T-helper 17 cell (primary cell): ENCODE measurements at regions not wholly inside any gene's neighbourhood (a gene's known extent, or its start where the extent isn't known, plus 50 kb on each side); places are given as distances from the start of the nearest gene placed in this dataset.
"Not testable (repeated sequence)": the region's sequence is repeated elsewhere in the genome, so short reads cannot be mapped to it uniquely, and the experiment has no call there.

Source experiments
- ATAC-seq: fragments of 150-1000 bp; cut with Tn5 transposase; 2 replicates; pipeline ENCODE4 v1.10.0; 2021; ENCODE audit warnings: mild to moderate bottlenecking, moderate library complexity
- DNase-seq, 3 donors: peaks; one replicate each; pipeline versions ENCODE4 v3.0.0 to v3.0.0-alpha.2; 2020 to 2021
- H3K9me3 ChIP-seq: one replicate; pipeline ENCODE4 v1.7.0; 2013; ENCODE audit warnings: low read length, mild to moderate bottlenecking; ENCODE audit not compliant: control insufficient read depth, poor library complexity, severe bottlenecking
- H3K27ac Mint-ChIP-seq: one replicate; pipeline ENCODE4 v1.8.0; 2022; ENCODE audit warnings: mild to moderate bottlenecking, moderate library complexity, mixed read lengths
- H3K27me3 Mint-ChIP-seq: one replicate; pipeline ENCODE4 v1.8.0; 2022; ENCODE audit warnings: mixed read lengths
- H3K36me3 Mint-ChIP-seq: one replicate; pipeline ENCODE4 v1.8.0; 2022; ENCODE audit warnings: low read depth, mixed read lengths
- H3K4me1 Mint-ChIP-seq: one replicate; pipeline ENCODE4 v1.8.0; 2022; ENCODE audit warnings: mild to moderate bottlenecking, mixed read lengths
- H3K4me3 Mint-ChIP-seq: one replicate; pipeline ENCODE4 v1.8.0; 2022; ENCODE audit warnings: mild to moderate bottlenecking, moderate library complexity, mixed read lengths

DNA sequence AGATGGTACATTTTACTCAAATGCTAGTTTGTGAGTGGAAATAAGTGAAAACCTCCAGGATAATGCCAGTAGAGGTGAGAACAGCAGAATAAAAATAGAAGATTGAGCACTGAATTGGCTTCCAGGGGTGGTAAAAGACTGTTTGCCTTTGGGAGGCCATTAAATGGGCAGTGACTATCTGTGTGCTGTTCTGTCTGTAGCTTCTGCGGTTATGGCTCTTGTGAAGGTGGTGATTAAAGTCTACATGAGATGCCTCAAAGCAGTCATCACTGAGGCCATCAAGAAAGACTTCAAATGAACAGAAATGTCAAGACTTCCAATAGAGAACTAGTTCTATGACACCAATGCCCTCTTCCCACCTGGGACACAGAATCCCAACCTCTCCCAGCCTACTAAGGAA lies 108.8 kb downstream of the EFHB start:
- H3K9me3 ChIP-seq = peaks cover 3% of the 10 kb centered on the region
- no peak overlapping the region for H3K27ac Mint-ChIP-seq
- H3K27me3 Mint-ChIP-seq = peaks cover 7% of the 10 kb centered on the region
- ATAC-seq = no peak
- no peak for DNase-seq
- H3K36me3 Mint-ChIP-seq = no peaks in the 10 kb centered on the region
- H3K4me3 Mint-ChIP-seq = no peak overlapping the region
- H3K4me1 Mint-ChIP-seq = no peaks in the 10 kb centered on the region

- H3K36me3 Mint-ChIP-seq = no peaks in the 10 kb centered on the region
- DNase-seq (no peak), ATAC-seq (no peak)
- H3K27ac Mint-ChIP-seq = no peak overlapping the region
- H3K4me3 Mint-ChIP-seq = no peak overlapping the region
- H3K27me3 Mint-ChIP-seq = peaks cover 3% of the 10 kb centered on the region
- H3K9me3 ChIP-seq = peaks cover 3% of the 10 kb centered on the region
- no peaks in the 10 kb centered on the region for H3K4me1 Mint-ChIP-seq
These were observed 111.2 kb downstream of the EFHB start for GRCh38 chr3:19822805-19823204.

- no peak for DNase-seq
- Mint-ChIP-seq H3K27ac (no peak overlapping the region), H3K27me3 (peaks cover 7% of the 10 kb centered on the region), H3K4me1 (no peaks in the 10 kb centered on the region), H3K36me3 (no peaks in the 10 kb centered on the region), H3K4me3 (no peak overlapping the region)
- ATAC-seq = no peak
- H3K9me3 ChIP-seq = no peaks in the 10 kb centered on the region
These were observed 117.4 kb downstream of the EFHB start for GRCh38 chr3:19816631-19817030.

- Mint-ChIP-seq H3K4me3 (no peak overlapping the region), H3K4me1 (no peaks in the 10 kb centered on the region), H3K27me3 (peaks cover 7% of the 10 kb centered on the region), H3K27ac (no peak overlapping the region), H3K36me3 (no peaks in the 10 kb centered on the region)
- DNase-seq (no peak), ATAC-seq (no peak)
- H3K9me3 ChIP-seq = no peaks in the 10 kb centered on the region
These were observed 118.2 kb downstream of the EFHB start for GRCh38 chr3:19815805-19816204.

DNA sequence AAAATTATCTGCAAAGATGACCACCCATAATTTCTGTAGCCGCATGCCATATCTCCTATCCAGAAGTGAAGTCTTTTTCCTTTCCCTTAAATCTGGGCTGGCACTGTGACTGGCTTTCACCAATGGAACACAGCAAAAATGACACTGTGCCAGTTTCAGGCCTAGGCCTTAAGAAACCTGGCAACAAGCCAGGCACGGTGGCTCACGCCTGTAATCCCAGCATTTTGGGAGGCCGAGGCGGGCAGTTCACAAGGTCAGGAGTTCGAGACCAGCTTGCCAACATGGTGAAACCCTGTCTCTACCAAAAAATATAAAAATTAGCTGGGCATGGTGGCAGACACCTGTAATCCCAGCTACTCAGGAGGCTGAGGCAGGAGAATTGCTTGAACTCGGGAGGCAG lies 120.3 kb downstream of the EFHB start:
- H3K36me3 Mint-ChIP-seq, DNase-seq, H3K4me1 Mint-ChIP-seq, H3K27ac Mint-ChIP-seq, ATAC-seq, H3K4me3 Mint-ChIP-seq, H3K9me3 ChIP-seq: not testable (repeated sequence)
- H3K27me3 Mint-ChIP-seq = peaks cover 15% of the 10 kb centered on the region

DNA sequence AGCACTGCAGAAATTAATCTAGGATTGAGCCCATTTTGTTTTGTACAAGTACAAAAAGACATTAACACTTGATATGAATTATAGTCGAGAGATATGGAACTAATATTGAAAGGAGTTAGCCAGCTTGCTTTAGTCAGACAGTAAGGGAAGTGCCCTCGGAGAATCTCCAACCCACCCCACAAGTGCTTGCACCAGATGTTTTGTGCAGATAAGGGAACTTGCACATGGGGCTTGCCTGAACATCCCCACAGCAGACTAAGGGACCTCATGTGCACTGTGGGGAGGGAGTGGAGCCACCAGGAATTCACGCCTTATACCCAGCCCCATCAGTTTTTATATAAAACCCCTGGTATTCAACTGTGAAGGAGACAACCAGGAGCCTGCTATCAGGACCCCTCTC lies 122.3 kb downstream of the EFHB start:
- Mint-ChIP-seq H3K4me1 (peaks cover 2% of the 10 kb centered on the region), H3K36me3 (no peaks in the 10 kb centered on the region), H3K27ac (no peak overlapping the region), H3K4me3 (no peak overlapping the region), H3K27me3 (peaks cover 13% of the 10 kb centered on the region)
- DNase-seq = no peak
- H3K9me3 ChIP-seq = no peaks in the 10 kb centered on the region
- ATAC-seq = no peak

GRCh38 chr3:19808834-19809233 lies 125.2 kb downstream of the EFHB start:
- peaks cover 19% of the 10 kb centered on the region for H3K27me3 Mint-ChIP-seq
- H3K36me3 Mint-ChIP-seq = no peaks in the 10 kb centered on the region
- DNase-seq (no peak), ATAC-seq (no peak)
- no peaks in the 10 kb centered on the region for H3K9me3 ChIP-seq
- no peak overlapping the region for H3K4me3 Mint-ChIP-seq
- H3K4me1 Mint-ChIP-seq = peaks cover 2% of the 10 kb centered on the region
- H3K27ac Mint-ChIP-seq = no peak overlapping the region

GRCh38 chr3:19799887-19800286 lies 134.1 kb downstream of the EFHB start:
- no peaks in the 10 kb centered on the region for H3K27me3 Mint-ChIP-seq
- DNase-seq = no peak
- no peak overlapping the region for H3K4me3 Mint-ChIP-seq
- no peaks in the 10 kb centered on the region for H3K36me3 Mint-ChIP-seq
- H3K9me3 ChIP-seq = peaks cover 4% of the 10 kb centered on the region
- no peak overlapping the region for H3K27ac Mint-ChIP-seq
- no peak for ATAC-seq
- no peaks in the 10 kb centered on the region for H3K4me1 Mint-ChIP-seq

DNA sequence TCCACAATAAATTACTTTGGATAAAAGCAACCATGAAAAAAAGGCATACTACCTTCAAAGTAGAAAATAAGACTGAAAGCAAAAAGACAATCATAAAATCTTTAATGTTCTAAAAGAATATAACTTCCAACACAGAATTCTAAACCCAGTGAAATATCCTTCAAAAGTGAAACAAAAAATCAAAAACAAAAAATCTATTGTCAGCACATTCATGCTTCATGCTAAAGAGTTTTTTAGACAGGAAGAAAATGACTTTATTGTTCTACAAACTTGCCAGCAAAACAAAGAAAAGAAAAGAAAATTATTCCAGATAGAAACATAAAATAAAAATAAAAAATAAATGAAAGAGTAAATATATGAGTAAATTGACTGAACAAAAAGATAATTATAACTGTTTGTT lies 134.9 kb downstream of the EFHB start:
- Mint-ChIP-seq H3K27me3 (no peaks in the 10 kb centered on the region), H3K4me1 (no peaks in the 10 kb centered on the region), H3K27ac (no peak overlapping the region), H3K36me3 (no peaks in the 10 kb centered on the region), H3K4me3 (no peak overlapping the region)
- DNase-seq (no peak), ATAC-seq (no peak)
- H3K9me3 ChIP-seq = peaks cover 4% of the 10 kb centered on the region

DNA sequence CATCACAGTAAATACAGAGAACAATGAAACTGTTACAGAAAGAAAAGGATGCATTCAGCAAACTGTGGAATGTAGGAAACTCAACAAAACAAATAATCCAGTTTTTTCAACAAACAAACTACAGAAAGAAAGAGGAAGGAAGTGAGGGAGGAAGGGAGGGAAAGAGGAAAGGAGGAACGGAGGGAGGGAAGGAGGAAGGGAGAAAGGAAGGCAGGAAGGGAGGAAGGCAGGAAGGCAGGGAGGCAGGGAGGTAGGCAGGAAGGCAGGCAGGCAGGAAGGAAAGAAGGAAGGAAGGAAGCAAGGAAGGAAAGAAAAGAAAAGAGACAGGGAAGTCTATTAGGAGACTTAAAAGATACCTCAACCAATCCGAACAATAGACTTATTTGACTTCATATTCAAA lies 135.7 kb downstream of the EFHB start:
- H3K27me3 Mint-ChIP-seq = no peaks in the 10 kb centered on the region
- H3K9me3 ChIP-seq = peaks cover under 1% of the 10 kb centered on the region
- H3K36me3 Mint-ChIP-seq = no peaks in the 10 kb centered on the region
- no peak for DNase-seq
- H3K4me3 Mint-ChIP-seq = no peak overlapping the region
- H3K4me1 Mint-ChIP-seq = no peaks in the 10 kb centered on the region
- no peak for ATAC-seq
- no peak overlapping the region for H3K27ac Mint-ChIP-seq

DNA sequence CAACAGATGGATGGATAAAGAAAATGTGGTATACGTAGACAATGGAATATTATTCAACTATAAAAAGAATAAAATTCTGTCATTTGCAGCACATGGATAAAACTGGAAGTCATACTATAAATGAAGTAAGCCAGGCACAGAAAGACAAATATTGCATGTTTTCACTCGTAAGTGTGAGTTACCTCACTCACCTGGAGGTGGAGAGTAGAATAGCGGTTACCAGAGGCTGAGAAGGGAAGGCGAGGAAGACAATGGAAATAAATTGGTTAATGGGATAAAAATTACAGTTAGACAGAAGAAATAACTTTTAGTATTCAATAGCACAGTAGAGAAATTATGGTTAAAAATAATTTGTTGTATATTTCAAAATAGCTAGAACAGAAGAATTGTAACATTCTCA lies 141.6 kb downstream of the EFHB start:
- Mint-ChIP-seq H3K4me3 (no peak overlapping the region), H3K36me3 (no peaks in the 10 kb centered on the region), H3K27me3 (peaks cover 5% of the 10 kb centered on the region), H3K4me1 (no peaks in the 10 kb centered on the region), H3K27ac (no peak overlapping the region)
- ATAC-seq (no peak), DNase-seq (no peak)
- H3K9me3 ChIP-seq = no peaks in the 10 kb centered on the region

DNA sequence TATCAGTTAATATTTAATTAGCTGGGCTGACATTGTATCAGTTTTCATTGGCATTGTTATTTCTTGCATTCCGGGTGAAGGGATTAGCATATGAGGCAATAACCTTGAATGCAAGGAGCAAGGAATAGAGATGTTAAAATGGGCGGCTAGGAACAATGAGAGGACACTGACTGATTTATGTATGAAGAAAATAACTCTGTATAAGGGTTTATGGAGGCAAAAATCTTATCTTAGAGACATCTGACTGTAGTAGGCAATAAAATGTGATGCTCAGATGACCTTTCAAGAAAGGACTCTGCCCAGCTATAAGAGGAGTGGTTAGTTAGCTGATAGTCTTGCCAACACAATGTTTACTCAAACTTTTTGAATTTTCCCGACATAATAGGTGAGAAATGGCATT lies 158.3 kb downstream of the EFHB start:
- H3K9me3 ChIP-seq = no peaks in the 10 kb centered on the region
- DNase-seq (no peak), ATAC-seq (no peak)
- H3K36me3 Mint-ChIP-seq = no peaks in the 10 kb centered on the region
- H3K4me3 Mint-ChIP-seq = no peak overlapping the region
- H3K4me1 Mint-ChIP-seq = no peaks in the 10 kb centered on the region
- no peak overlapping the region for H3K27ac Mint-ChIP-seq
- H3K27me3 Mint-ChIP-seq = peaks cover 7% of the 10 kb centered on the region

- H3K27me3 Mint-ChIP-seq = peaks cover 13% of the 10 kb centered on the region
- no peak for ATAC-seq
- H3K4me1 Mint-ChIP-seq = no peaks in the 10 kb centered on the region
- no peak for DNase-seq
- no peaks in the 10 kb centered on the region for H3K36me3 Mint-ChIP-seq
- no peak overlapping the region for H3K27ac Mint-ChIP-seq
- H3K9me3 ChIP-seq = no peaks in the 10 kb centered on the region
- no peak overlapping the region for H3K4me3 Mint-ChIP-seq
These were observed 164.3 kb downstream of the EFHB start for GRCh38 chr3:19769694-19770093.

GRCh38 chr3:19765954-19766353 lies 168.1 kb downstream of the EFHB start:
- Mint-ChIP-seq H3K4me3 (no peak overlapping the region), H3K27me3 (peaks cover 6% of the 10 kb centered on the region), H3K27ac (no peak overlapping the region), H3K36me3 (no peaks in the 10 kb centered on the region), H3K4me1 (no peaks in the 10 kb centered on the region)
- no peaks in the 10 kb centered on the region for H3K9me3 ChIP-seq
- ATAC-seq (no peak), DNase-seq (no peak)

GRCh38 chr3:19757773-19758172 lies 176.2 kb downstream of the EFHB start:
- H3K9me3 ChIP-seq = no peaks in the 10 kb centered on the region
- no peak for DNase-seq
- ATAC-seq = no peak
- no peaks in the 10 kb centered on the region for H3K27me3 Mint-ChIP-seq
- no peaks in the 10 kb centered on the region for H3K36me3 Mint-ChIP-seq
- H3K4me3 Mint-ChIP-seq = no peak overlapping the region
- no peak overlapping the region for H3K27ac Mint-ChIP-seq
- H3K4me1 Mint-ChIP-seq = no peaks in the 10 kb centered on the region
